H54 (cell line): ENCODE measurements at regions not wholly inside any gene's neighbourhood (a gene's known extent, or its start where the extent isn't known, plus 50 kb on each side); places are given as distances from the start of the nearest gene placed in this dataset.
A peak's percentile ranks its signal among the peaks of the same experiment; 100 is the strongest.

Experiments
- DNase-seq: peaks from one replicate; pipeline ENCODE4 v3.0.0; 2011; ENCODE audit warnings: low spot score, mixed read lengths; ENCODE audit not compliant: insufficient read length
- FAIRE-seq: peaks from 3 replicates; lab custom pipeline; 2011; peaks lifted over from hg19 to GRCh38; lab: Jason Lieb, UNC
- POLR2A ChIP-seq: IDR thresholded peaks from 2 replicates; pipeline ENCODE4 v1.6.1; 2011; ENCODE audit warnings: low read depth, mild to moderate bottlenecking, low read length

- DNase-seq (no peak), FAIRE-seq (no peak)
- TF ChIP-seq POLR2A = no peak
Observed at GRCh38 chr17:6240001-6240400, 169.8 kb downstream of the WSCD1 start.

DNA sequence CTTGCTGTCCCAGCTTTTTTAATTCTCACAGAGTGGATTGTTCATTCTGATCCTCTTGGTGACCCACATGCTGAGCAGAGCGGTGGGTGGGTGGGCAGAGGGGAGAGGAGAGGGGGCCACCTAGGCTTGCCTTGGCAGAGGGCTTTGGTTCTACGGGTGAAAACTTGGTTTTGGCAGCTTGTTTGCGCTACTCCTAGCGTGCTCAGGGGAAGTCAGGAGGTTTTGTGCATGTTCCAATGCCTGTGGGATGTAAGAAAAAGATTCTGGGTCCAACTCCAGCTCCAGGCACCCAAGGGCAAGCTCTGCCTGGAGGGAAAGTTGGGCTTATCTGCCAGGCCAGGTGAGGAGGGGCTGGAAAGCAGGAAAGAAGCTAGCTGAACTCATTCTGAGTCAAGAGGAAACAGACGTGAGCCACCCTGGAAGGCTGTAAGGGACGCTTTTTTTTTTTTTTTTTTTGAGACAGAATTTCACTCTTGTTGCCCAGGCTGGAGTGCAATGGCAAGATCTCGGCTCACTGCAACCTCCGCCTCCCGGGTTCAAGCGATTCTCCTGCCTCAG lies 169.1 kb downstream of the WSCD1 start:
- TF ChIP-seq POLR2A = no peak
- no peak for DNase-seq
- FAIRE-seq = no peak

GRCh38 chr17:6233856-6234255 lies 163.7 kb downstream of the WSCD1 start:
- FAIRE-seq = no peak
- no peak for TF ChIP-seq POLR2A
- DNase-seq = no peak

GRCh38 chr17:6233339-6233738 lies 163.2 kb downstream of the WSCD1 start:
- no peak for TF ChIP-seq POLR2A
- DNase-seq = no peak
- no peak for FAIRE-seq

DNA sequence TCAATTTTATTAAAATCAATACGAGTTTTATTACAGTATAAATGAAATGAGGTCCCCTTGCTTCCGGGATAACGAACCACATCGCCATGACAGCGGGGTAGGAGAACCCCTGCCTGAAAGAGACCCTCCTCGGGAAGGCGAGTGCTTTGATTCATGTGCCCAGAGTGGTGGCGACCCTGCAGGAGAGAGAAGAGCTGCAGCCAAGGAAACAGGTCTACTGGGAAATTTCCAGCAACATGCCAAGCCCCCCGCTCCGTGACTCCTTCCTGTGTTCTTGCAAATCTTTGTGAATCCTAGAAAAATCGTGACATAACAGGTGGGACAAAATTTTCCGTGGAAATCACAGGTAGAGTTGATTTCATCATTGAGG lies 162.5 kb downstream of the WSCD1 start:
- no peak for TF ChIP-seq POLR2A
- no peak for FAIRE-seq
- no peak for DNase-seq

GRCh38 chr17:6231886-6232731 lies 161.9 kb downstream of the WSCD1 start:
- peak; percentile 52 for DNase-seq
- TF ChIP-seq POLR2A = no peak
- no peak for FAIRE-seq

DNA sequence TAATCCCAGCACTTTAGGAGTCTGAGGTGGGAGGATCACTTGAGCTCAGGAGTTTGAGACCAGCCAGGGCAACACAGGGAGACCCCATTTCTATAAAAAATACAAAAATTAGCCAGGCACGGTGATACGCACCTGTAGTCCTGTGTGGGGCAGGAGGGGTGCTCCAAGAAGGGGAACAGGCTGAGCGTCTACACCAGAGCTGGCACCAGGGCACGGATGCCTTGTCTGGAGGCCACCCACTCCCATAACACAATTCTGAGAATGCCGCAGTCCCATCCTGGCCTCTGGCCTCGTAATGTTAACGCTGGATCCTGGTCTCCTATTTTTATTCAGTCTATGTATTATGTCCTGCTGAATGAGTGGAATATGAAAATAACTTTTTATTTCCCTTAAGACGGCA lies 161.3 kb downstream of the WSCD1 start:
- no peak for TF ChIP-seq POLR2A
- no peak for FAIRE-seq
- DNase-seq = no peak

GRCh38 chr17:6218333-6218732 lies 148.2 kb downstream of the WSCD1 start:
- FAIRE-seq = no peak
- DNase-seq = no peak
- no peak for TF ChIP-seq POLR2A

DNA sequence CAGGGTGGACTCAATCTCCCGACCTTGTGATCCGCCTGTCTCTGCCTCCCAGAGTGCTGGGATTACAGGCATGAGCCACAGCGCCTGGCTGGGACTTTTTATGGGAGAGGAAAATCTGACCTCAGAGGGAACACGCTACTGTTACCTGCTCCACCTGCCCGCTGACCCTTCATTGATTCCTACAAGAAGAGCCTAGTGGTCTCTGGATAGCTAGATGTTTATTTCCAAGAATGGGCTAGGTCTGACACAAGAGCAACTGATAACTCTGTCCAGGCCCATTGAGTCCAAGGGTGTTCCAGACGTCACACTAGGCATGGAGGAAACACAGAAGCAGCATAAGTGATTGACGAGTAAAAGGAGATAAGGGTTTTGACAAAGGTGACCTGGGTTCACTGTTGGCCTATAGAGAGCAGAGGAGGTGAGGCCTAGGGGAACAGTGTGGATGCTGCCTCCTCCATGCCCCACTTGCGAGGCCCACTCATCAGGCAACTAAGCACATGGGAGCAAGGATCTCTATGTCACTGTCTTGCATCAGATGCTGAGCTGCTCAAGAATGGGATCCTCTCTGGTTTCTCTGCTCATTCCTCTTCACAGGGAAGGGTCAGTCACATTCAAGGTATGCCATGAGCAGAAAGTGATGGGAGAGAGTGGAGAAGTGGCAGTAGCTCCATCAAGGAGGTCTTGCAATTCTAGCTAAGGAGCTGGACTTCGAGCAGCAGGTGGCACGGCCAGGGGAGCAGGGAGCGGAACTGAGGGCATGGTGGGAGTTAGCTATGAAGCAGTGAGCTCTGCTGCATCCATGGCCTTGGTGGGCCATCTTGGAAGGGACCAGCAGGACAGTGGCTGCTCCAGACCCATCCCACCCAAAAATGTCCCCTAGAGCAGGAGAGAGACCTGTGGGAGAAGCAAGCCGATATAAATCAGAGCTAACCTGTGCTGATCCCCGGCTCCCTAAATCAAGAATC lies 145.2 kb downstream of the WSCD1 start:
- FAIRE-seq (no peak), DNase-seq (no peak)
- no peak for TF ChIP-seq POLR2A

DNA sequence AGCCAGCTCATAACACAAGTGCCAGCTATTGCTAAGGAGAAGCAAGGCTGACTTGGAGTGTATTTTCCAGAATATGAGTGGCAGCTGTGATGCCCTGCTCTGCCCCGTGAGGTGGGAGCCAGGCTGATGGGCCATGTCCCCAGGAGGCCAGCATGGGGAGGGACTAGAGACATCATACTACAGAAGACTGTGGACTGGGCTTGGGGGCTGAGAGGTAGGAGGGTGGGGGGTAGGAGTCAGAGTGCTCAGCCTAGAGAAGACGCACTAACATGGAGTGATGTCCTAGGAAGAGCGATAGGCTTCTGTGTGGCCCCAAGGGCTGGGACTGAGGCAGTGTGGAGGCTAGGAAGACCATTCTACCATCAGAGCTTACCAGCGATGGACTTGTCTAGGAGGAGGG lies 143.7 kb downstream of the WSCD1 start:
- FAIRE-seq (no peak), DNase-seq (no peak)
- no peak for TF ChIP-seq POLR2A

DNA sequence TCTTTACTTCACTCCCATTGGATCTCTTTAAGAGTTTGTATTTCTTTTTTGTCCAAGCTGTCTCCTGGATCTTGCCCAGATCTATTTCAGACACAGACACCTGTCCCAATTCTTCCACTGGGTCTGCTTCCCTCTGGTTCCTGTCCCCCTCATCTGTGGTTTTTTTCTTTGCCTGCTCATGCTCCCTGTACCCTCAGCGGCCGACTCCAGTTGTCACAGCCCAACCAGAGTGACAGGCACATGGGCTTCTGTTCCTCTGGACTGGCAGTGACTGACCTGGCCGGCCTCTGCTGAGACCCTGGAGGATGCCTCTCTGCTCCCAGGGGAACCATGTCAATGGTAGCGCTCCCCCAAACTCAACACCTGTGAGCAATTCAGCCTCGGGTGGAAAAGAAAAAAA lies 142.6 kb downstream of the WSCD1 start:
- FAIRE-seq = no peak
- no peak for DNase-seq

DNA sequence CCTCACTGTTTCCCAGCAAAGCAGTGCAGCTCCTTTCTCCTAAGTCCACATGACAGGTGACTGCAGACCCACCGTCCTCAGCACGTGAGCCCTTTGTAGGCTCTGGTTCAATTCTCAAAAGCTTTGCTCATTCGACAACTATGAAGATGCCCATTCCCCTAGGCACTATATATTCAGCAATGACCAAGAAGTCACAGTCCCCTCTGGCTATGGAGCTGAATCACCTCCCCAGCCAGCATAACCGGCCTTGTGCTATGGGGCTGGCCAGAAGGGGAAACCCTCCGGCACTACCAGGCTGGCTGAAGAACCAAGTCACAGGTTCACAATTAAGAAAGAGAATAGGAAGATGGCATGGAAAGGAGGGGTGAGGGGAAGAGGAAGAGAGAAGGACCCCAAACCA lies 139.7 kb downstream of the WSCD1 start:
- TF ChIP-seq POLR2A = no peak
- DNase-seq = no peak
- no peak for FAIRE-seq

More for the DNA sequence above, 142.6 kb downstream of the WSCD1 start:
- TF ChIP-seq POLR2A = no peak

DNA sequence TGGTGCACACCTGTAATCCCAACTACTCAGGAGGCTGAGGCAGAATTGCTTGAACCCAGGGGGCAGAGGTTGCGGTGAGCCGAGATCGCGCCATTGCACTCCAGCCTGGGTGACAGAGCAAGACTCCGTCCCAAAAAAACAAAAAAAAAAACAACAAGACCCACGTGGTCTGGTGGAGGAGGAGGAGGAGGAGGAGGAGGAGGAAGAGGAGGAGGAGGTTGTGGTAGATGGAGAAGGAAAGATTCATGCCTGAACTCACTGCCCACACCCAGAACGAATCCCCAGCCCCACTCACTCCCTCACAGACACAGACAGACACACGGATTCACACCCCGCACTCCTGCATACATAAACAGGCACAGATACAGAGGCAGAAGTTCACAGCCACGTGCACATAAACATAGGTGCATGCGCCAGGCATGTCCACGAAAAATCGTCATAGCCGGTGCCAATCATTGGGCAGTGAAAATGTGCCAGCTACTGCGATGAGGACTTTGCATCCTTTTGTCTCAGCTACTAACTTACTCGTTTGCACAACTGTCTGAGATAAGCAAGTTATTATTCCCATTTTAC lies 138.5 kb downstream of the WSCD1 start:
- TF ChIP-seq POLR2A = no peak
- FAIRE-seq (no peak), DNase-seq (no peak)

DNA sequence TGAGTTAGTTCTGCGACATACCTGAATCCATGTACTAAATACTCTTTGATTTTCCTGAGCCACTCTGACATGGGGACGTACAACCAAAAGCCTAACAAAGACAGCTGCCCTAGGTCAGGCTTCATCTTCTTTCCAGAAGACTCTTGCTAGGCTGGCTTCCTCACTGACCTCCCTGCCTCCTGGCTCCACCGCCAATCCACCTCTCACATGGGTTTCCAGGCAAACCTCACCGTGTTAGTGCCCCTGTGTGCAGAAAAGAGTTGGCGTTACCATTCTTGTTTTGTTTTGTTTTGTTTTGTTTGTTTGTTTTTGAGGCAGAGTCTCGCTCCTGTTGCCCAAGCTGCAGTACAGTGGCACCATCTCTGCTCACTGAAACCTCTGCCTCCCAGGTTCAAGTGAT lies 135.3 kb downstream of the WSCD1 start:
- no peak for TF ChIP-seq POLR2A
- FAIRE-seq (no peak), DNase-seq (no peak)
